GM23338 (cell line): ENCODE measurements at regions not wholly inside any gene's neighbourhood (a gene's known extent, or its start where the extent isn't known, plus 50 kb on each side); places are given as distances from the start of the nearest gene placed in this dataset.
A peak's percentile ranks its signal among the peaks of the same experiment; 100 is the strongest.

Experiments
- ATAC-seq: fragments of 200-7000 bp; cut with Tn5 transposase; 3 replicates; pipeline ENCODE4 v1.9.1; 2020
- DNase-seq: peaks from one replicate; pipeline ENCODE4 v3.0.0-alpha.2; 2015; ENCODE audit warnings: low spot score
- H2AFZ ChIP-seq: fragments of 200-600 bp; sonication (generic); 2 replicates; pipeline ENCODE4 v1.8.0; 2016; ENCODE audit warnings: antibody characterized with exemption, mild to moderate bottlenecking, moderate library complexity
- H3F3A ChIP-seq: fragments of 200-600 bp; sonication (generic); replicated peaks from 2 replicates; pipeline ENCODE4 v1.8.0; 2017; ENCODE audit warnings: antibody characterized with exemption, mixed run types, low read depth
- H3K27ac ChIP-seq: fragments of 200-600 bp; sonication (generic); 2 replicates; pipeline ENCODE4 v1.6.1; 2016; ENCODE audit warnings: low read depth
- H3K27me3 ChIP-seq: fragments of 200-600 bp; sonication (generic); 2 replicates; pipeline ENCODE4 v1.8.0; 2016; ENCODE audit warnings: mild to moderate bottlenecking, mixed run types, moderate library complexity; ENCODE audit not compliant: insufficient read depth
- H3K36me3 ChIP-seq: fragments of 200-600 bp; sonication (generic); 2 replicates; pipeline ENCODE4 v1.8.0; 2016; ENCODE audit warnings: mild to moderate bottlenecking; ENCODE audit not compliant: insufficient read depth
- H3K4me1 ChIP-seq: fragments of 200-600 bp; sonication (generic); 2 replicates; pipeline ENCODE4 v1.8.0; 2016; ENCODE audit warnings: mild to moderate bottlenecking, moderate library complexity; ENCODE audit not compliant: insufficient read depth
- H3K4me2 ChIP-seq: fragments of 200-600 bp; sonication (generic); 2 replicates; pipeline ENCODE4 v1.7.1; 2017; ENCODE audit warnings: mixed run types
- H3K4me3 ChIP-seq: fragments of 200-600 bp; sonication (generic); 2 replicates; pipeline ENCODE4 v1.6.1; 2016; ENCODE audit warnings: mixed run types
- H3K79me2 ChIP-seq: fragments of 200-600 bp; sonication (generic); replicated peaks from 2 replicates; pipeline ENCODE4 v1.8.0; 2017; ENCODE audit warnings: mild to moderate bottlenecking; ENCODE audit not compliant: insufficient read depth
- H3K9me2 ChIP-seq: fragments of 200-600 bp; sonication (generic); 2 replicates; pipeline ENCODE4 v1.8.0; 2017; ENCODE audit not compliant: insufficient read depth
- H4K20me1 ChIP-seq: fragments of 200-600 bp; sonication (generic); replicated peaks from 2 replicates; pipeline ENCODE4 v1.8.0; 2017; ENCODE audit warnings: mild to moderate bottlenecking; ENCODE audit not compliant: insufficient read depth
- H3K27ac Mint-ChIP-seq: 2 replicates; pipeline ENCODE4 v1.8.0; 2020; ENCODE audit warnings: inconsistent platforms, mild to moderate bottlenecking, moderate library complexity, mixed read lengths
- H3K27me3 Mint-ChIP-seq: 3 replicates; pipeline ENCODE4 v1.8.0; 2022; ENCODE audit warnings: low read depth, mild to moderate bottlenecking, moderate library complexity, mixed read lengths, inconsistent platforms; ENCODE audit not compliant: insufficient read depth, poor library complexity
- H3K36me3 Mint-ChIP-seq: 3 replicates; pipeline ENCODE4 v1.8.0; 2021; ENCODE audit warnings: low read depth, mild to moderate bottlenecking, inconsistent platforms, moderate library complexity, mixed read lengths
- H3K4me1 Mint-ChIP-seq: 3 replicates; pipeline ENCODE4 v1.8.0; 2020; ENCODE audit warnings: mild to moderate bottlenecking, inconsistent platforms, mixed read lengths
- H3K4me3 Mint-ChIP-seq: 3 replicates; pipeline ENCODE4 v1.8.0; 2021; ENCODE audit warnings: moderate library complexity, mild to moderate bottlenecking, inconsistent platforms, mixed read lengths
- H3K9me3 Mint-ChIP-seq: 3 replicates; pipeline ENCODE4 v1.8.0; 2020; ENCODE audit warnings: moderate library complexity, mild to moderate bottlenecking, inconsistent platforms, mixed read lengths
- CREB1 ChIP-seq: fragments of 250-450 bp; sonication (Bioruptor Pico); IDR thresholded peaks from 2 replicates; pipeline ENCODE4 v1.5.0; 2020; ENCODE audit warnings: low read depth, mild to moderate bottlenecking, moderate library complexity
- EZH2 ChIP-seq: fragments of 200-600 bp; sonication (generic); IDR thresholded peaks from one replicate; pipeline ENCODE4 v1.8.0; 2017; ENCODE audit warnings: antibody characterized with exemption, mild to moderate bottlenecking, low read depth; ENCODE audit not compliant: unreplicated experiment
- EZH2phosphoT487 ChIP-seq: fragments of 200-600 bp; sonication (generic); IDR thresholded peaks from one replicate; pipeline ENCODE4 v1.8.1; 2018; ENCODE audit warnings: antibody characterized with exemption; ENCODE audit not compliant: unreplicated experiment
- JUNB ChIP-seq: IDR thresholded peaks from one replicate; pipeline ENCODE4 v1.6.1; 2016; ENCODE audit warnings: antibody characterized with exemption; ENCODE audit not compliant: unreplicated experiment
- NANOG ChIP-seq: IDR thresholded peaks from 2 replicates; pipeline ENCODE4 v1.6.1; 2016; ENCODE audit warnings: antibody characterized with exemption, borderline replicate concordance
- POLR2AphosphoS5 ChIP-seq: IDR thresholded peaks from 2 replicates; pipeline ENCODE4 v1.6.1; 2016; ENCODE audit warnings: antibody characterized with exemption, low read depth
- STAT1 ChIP-seq: IDR thresholded peaks from one replicate; pipeline ENCODE4 v1.6.1; 2016; ENCODE audit warnings: antibody characterized with exemption; ENCODE audit not compliant: unreplicated experiment
- ZNF114 ChIP-seq: fragments of 250-450 bp; sonication (Bioruptor Pico); IDR thresholded peaks from 2 replicates; pipeline ENCODE4 v1.5.0; 2020; ENCODE audit warnings: mild to moderate bottlenecking, moderate library complexity
- ZNF331 ChIP-seq: fragments of 250-450 bp; sonication (Bioruptor Pico); IDR thresholded peaks from 2 replicates; pipeline ENCODE4 v1.5.0; 2020; ENCODE audit warnings: low read depth, mild to moderate bottlenecking, moderate library complexity
- TF ChIP-seq, protein P1 (sequence below), 2 experiments: fragments of 200-600 bp in 1 of 2; sonication (generic) in 1 of 2; conservative IDR thresholded peaks; 2 replicates each; pipeline versions ENCODE4 v1.5.1 to v1.6.1; 2016 to 2017; ENCODE audit warnings: antibody characterized with exemption in 2 of 2, low read depth in 2 of 2, mild to moderate bottlenecking in 2 of 2, moderate library complexity in 1 of 2
- TF ChIP-seq, protein P2 (sequence below): fragments of 250-450 bp; sonication (Bioruptor Pico); IDR thresholded peaks from 2 replicates; pipeline ENCODE4 v1.5.0; 2020; ENCODE audit warnings: mild to moderate bottlenecking, moderate library complexity
- TF ChIP-seq, protein P3 (sequence below): IDR thresholded peaks from one replicate; pipeline ENCODE4 v1.6.1; 2018; ENCODE audit warnings: antibody characterized with exemption; ENCODE audit not compliant: unreplicated experiment
- TF ChIP-seq, protein P4 (sequence below): IDR thresholded peaks from 2 replicates; pipeline ENCODE4 v1.6.1; 2016; ENCODE audit warnings: antibody characterized with exemption

DNA sequence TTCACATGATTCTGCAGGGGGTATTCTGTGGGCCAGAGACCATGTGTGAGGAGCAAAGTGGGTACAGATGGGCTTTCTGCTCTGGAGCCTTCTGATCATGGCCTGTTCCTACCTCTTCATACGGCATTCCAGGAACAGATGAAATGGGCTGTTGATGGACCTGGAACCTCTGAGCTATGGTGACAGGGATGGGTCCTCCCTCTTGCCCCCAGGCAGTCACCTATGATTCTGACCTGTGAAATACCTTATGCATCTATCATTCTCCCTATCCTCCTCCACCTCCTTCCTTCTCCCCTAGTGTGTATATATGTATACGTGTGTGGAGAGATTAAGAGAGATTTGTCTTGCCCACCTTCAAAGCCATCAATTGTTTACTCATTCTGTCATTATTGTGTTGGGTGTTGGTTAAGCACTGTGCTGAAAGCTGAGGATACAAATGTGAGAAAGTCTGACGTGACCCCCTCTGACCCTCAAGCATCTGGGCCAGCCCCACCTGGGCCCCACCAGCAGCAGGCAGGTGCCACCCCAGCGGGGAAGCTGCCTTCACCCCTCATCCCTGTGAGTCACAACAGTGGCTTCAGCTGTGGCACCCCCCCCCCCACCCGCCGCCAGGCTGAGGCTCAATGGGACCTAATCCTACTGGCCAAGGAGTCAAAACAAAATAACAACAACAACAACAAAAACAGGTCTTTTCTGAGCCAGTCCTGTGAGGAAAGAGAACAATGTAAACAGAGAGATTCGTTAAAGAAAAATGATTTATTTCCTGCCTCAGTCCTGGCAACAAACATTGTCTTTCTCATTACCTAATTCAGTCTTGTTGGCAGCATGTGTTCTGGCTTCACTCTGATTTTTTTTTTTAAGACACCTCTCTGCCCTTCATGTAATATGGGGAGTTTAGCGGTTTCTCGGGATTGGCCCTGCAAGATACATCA, 103.8 kb upstream of the CDC42EP3 start:
- H2AFZ ChIP-seq = peak overlapping the region; percentile 47; the same call in 1 of the 2 replicates
- no peaks in the 10 kb centered on the region for H3F3A ChIP-seq
- Mint-ChIP-seq H3K4me3 (no peak overlapping the region), H3K27me3 (peaks cover 6% of the 10 kb centered on the region), H3K4me1 (peaks cover 8% of the 10 kb centered on the region; the same call in 2 of the 3 replicates), H3K9me3 (peaks cover 26% of the 10 kb centered on the region), H3K36me3 (peaks cover 14% of the 10 kb centered on the region), H3K27ac (peak overlapping the region; percentile 55; the same call in 1 of the 2 replicates)
- no peak overlapping the region for H3K4me3 ChIP-seq
- DNase-seq (no peak), ATAC-seq (no peak)
- H3K36me3 ChIP-seq = no peaks in the 10 kb centered on the region
- H3K9me2 ChIP-seq = no peaks in the 10 kb centered on the region
- H3K27me3 ChIP-seq = no peaks in the 10 kb centered on the region
- no peaks in the 10 kb centered on the region for H4K20me1 ChIP-seq
- no peaks in the 10 kb centered on the region for H3K79me2 ChIP-seq
- TF ChIP-seq JUNB (no peak), ZNF114 (CRISPR knock-in tag) (no peak), ZNF331 (CRISPR knock-in tag) (no peak), NANOG (no peak), STAT1 (no peak), EZH2phosphoT487 (no peak), EZH2 (no peak), POLR2AphosphoS5 (no peak), CREB1 (no peak)
- TF ChIP-seq, protein P1, sequence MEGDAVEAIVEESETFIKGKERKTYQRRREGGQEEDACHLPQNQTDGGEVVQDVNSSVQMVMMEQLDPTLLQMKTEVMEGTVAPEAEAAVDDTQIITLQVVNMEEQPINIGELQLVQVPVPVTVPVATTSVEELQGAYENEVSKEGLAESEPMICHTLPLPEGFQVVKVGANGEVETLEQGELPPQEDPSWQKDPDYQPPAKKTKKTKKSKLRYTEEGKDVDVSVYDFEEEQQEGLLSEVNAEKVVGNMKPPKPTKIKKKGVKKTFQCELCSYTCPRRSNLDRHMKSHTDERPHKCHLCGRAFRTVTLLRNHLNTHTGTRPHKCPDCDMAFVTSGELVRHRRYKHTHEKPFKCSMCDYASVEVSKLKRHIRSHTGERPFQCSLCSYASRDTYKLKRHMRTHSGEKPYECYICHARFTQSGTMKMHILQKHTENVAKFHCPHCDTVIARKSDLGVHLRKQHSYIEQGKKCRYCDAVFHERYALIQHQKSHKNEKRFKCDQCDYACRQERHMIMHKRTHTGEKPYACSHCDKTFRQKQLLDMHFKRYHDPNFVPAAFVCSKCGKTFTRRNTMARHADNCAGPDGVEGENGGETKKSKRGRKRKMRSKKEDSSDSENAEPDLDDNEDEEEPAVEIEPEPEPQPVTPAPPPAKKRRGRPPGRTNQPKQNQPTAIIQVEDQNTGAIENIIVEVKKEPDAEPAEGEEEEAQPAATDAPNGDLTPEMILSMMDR (conservative IDR thresholded peaks at IDR 0.05; ENCODE audit: low read depth in 2 of 2) = no peak
- TF ChIP-seq, protein P2, sequence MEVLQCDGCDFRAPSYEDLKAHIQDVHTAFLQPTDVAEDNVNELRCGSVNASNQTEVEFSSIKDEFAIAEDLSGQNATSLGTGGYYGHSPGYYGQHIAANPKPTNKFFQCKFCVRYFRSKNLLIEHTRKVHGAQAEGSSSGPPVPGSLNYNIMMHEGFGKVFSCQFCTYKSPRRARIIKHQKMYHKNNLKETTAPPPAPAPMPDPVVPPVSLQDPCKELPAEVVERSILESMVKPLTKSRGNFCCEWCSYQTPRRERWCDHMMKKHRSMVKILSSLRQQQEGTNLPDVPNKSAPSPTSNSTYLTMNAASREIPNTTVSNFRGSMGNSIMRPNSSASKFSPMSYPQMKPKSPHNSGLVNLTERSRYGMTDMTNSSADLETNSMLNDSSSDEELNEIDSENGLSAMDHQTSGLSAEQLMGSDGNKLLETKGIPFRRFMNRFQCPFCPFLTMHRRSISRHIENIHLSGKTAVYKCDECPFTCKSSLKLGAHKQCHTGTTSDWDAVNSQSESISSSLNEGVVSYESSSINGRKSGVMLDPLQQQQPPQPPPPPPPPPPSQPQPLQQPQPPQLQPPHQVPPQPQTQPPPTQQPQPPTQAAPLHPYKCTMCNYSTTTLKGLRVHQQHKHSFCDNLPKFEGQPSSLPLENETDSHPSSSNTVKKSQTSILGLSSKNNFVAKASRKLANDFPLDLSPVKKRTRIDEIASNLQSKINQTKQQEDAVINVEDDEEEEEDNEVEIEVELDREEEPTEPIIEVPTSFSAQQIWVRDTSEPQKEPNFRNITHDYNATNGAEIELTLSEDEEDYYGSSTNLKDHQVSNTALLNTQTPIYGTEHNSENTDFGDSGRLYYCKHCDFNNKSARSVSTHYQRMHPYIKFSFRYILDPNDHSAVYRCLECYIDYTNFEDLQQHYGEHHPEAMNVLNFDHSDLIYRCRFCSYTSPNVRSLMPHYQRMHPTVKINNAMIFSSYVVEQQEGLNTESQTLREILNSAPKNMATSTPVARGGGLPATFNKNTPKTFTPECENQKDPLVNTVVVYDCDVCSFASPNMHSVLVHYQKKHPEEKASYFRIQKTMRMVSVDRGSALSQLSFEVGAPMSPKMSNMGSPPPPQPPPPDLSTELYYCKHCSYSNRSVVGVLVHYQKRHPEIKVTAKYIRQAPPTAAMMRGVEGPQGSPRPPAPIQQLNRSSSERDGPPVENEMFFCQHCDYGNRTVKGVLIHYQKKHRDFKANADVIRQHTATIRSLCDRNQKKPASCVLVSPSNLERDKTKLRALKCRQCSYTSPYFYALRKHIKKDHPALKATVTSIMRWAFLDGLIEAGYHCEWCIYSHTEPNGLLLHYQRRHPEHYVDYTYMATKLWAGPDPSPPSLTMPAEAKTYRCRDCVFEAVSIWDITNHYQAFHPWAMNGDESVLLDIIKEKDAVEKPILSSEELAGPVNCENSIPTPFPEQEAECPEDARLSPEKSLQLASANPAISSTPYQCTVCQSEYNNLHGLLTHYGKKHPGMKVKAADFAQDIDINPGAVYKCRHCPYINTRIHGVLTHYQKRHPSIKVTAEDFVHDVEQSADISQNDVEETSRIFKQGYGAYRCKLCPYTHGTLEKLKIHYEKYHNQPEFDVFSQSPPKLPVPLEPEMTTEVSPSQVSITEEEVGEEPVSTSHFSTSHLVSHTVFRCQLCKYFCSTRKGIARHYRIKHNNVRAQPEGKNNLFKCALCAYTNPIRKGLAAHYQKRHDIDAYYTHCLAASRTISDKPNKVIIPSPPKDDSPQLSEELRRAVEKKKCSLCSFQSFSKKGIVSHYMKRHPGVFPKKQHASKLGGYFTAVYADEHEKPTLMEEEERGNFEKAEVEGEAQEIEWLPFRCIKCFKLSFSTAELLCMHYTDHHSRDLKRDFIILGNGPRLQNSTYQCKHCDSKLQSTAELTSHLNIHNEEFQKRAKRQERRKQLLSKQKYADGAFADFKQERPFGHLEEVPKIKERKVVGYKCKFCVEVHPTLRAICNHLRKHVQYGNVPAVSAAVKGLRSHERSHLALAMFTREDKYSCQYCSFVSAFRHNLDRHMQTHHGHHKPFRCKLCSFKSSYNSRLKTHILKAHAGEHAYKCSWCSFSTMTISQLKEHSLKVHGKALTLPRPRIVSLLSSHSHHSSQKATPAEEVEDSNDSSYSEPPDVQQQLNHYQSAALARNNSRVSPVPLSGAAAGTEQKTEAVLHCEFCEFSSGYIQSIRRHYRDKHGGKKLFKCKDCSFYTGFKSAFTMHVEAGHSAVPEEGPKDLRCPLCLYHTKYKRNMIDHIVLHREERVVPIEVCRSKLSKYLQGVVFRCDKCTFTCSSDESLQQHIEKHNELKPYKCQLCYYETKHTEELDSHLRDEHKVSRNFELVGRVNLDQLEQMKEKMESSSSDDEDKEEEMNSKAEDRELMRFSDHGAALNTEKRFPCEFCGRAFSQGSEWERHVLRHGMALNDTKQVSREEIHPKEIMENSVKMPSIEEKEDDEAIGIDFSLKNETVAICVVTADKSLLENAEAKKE (CRISPR knock-in tag) = no peak
- TF ChIP-seq, protein P3, sequence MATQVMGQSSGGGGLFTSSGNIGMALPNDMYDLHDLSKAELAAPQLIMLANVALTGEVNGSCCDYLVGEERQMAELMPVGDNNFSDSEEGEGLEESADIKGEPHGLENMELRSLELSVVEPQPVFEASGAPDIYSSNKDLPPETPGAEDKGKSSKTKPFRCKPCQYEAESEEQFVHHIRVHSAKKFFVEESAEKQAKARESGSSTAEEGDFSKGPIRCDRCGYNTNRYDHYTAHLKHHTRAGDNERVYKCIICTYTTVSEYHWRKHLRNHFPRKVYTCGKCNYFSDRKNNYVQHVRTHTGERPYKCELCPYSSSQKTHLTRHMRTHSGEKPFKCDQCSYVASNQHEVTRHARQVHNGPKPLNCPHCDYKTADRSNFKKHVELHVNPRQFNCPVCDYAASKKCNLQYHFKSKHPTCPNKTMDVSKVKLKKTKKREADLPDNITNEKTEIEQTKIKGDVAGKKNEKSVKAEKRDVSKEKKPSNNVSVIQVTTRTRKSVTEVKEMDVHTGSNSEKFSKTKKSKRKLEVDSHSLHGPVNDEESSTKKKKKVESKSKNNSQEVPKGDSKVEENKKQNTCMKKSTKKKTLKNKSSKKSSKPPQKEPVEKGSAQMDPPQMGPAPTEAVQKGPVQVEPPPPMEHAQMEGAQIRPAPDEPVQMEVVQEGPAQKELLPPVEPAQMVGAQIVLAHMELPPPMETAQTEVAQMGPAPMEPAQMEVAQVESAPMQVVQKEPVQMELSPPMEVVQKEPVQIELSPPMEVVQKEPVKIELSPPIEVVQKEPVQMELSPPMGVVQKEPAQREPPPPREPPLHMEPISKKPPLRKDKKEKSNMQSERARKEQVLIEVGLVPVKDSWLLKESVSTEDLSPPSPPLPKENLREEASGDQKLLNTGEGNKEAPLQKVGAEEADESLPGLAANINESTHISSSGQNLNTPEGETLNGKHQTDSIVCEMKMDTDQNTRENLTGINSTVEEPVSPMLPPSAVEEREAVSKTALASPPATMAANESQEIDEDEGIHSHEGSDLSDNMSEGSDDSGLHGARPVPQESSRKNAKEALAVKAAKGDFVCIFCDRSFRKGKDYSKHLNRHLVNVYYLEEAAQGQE = no peak
- TF ChIP-seq, protein P4, sequence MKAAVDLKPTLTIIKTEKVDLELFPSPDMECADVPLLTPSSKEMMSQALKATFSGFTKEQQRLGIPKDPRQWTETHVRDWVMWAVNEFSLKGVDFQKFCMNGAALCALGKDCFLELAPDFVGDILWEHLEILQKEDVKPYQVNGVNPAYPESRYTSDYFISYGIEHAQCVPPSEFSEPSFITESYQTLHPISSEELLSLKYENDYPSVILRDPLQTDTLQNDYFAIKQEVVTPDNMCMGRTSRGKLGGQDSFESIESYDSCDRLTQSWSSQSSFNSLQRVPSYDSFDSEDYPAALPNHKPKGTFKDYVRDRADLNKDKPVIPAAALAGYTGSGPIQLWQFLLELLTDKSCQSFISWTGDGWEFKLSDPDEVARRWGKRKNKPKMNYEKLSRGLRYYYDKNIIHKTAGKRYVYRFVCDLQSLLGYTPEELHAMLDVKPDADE = no peak
- no peak overlapping the region for H3K27ac ChIP-seq
- no peak overlapping the region for H3K4me2 ChIP-seq
- H3K4me1 ChIP-seq = no peaks in the 10 kb centered on the region
